Naive thymus-derived CD4-positive, alpha-beta T cell (primary cell): ENCODE measurements at regions not wholly inside any gene's neighbourhood (a gene's known extent, or its start where the extent isn't known, plus 50 kb on each side); places are given as distances from the start of the nearest gene placed in this dataset.

ENCODE experiments used
- ATAC-seq: fragments of 150-1000 bp; cut with Tn5 transposase; 2 replicates; pipeline ENCODE4 v1.10.0; 2021; ENCODE audit warnings: mild to moderate bottlenecking, moderate library complexity
- CTCF ChIA-PET: fragments of 350-600 bp; sonication (Branson Sonifier 250); formaldehyde crosslinking; loops from one replicate; lab custom pipeline; 2021; ENCODE audit warnings: antibody characterized with exemption; lab: Charles Lee
- POLR2A ChIA-PET: fragments of 350-600 bp; sonication (Branson Sonifier 250); formaldehyde crosslinking; loops from one replicate; lab custom pipeline; 2021; ENCODE audit warnings: antibody characterized with exemption, inconsistent platforms; lab: Charles Lee
- DNase-seq, 9 donors: peaks; one replicate each; pipeline versions ENCODE4 v3.0.0 to v3.0.0-alpha.2; 2020 to 2022; ENCODE audit warnings: mixed read lengths in 1 of 9
- H3K27ac ChIP-seq: one replicate; pipeline ENCODE4 v1.7.0; 2013; ENCODE audit warnings: mild to moderate bottlenecking, low read depth, low read length, moderate library complexity
- H3K27me3 ChIP-seq, 2 donors: one replicate each; pipeline ENCODE4 v1.7.0; 2013; ENCODE audit warnings: low read length in 2 of 2, mild to moderate bottlenecking in 2 of 2, moderate library complexity in 2 of 2; ENCODE audit not compliant: control insufficient read depth in 2 of 2, insufficient read depth in 2 of 2
- H3K36me3 ChIP-seq, 3 experiments: 1 replicate in 2 of 3; 2 replicates in 1 of 3; pipeline ENCODE4 v1.7.0; 2013; ENCODE audit warnings: low read length in 3 of 3, mild to moderate bottlenecking in 3 of 3, moderate library complexity in 1 of 3; ENCODE audit not compliant: insufficient read depth in 3 of 3, control insufficient read depth in 2 of 3
- H3K4me1 ChIP-seq, 2 donors: one replicate each; pipeline ENCODE4 v1.7.0; 2013; ENCODE audit warnings: low read length in 2 of 2, mild to moderate bottlenecking in 2 of 2, moderate library complexity in 1 of 2; ENCODE audit not compliant: control insufficient read depth in 2 of 2, insufficient read depth in 2 of 2
- H3K4me3 ChIP-seq: 2 replicates; pipeline ENCODE4 v1.7.0; 2013; ENCODE audit warnings: mild to moderate bottlenecking, low read length
- H3K9me3 ChIP-seq, 3 experiments: 1 replicate in 2 of 3; 2 replicates in 1 of 3; pipeline ENCODE4 v1.7.0; 2013; ENCODE audit warnings: low read length in 3 of 3; ENCODE audit not compliant: control insufficient read depth in 2 of 3
- H3K27ac Mint-ChIP-seq, 9 donors: one replicate each; pipeline ENCODE4 v1.8.0; 2020 to 2022; ENCODE audit warnings: mixed read lengths in 9 of 9, mild to moderate bottlenecking in 8 of 9, moderate library complexity in 5 of 9, inconsistent platforms in 2 of 9
- H3K27me3 Mint-ChIP-seq, 5 donors: one replicate each; pipeline ENCODE4 v1.8.0; 2021 to 2022; ENCODE audit warnings: mixed read lengths in 5 of 5, mild to moderate bottlenecking in 1 of 5
- H3K36me3 Mint-ChIP-seq, 5 donors: one replicate each; pipeline ENCODE4 v1.8.0; 2020 to 2022; ENCODE audit warnings: mixed read lengths in 5 of 5, mild to moderate bottlenecking in 3 of 5, inconsistent platforms in 1 of 5
- H3K4me1 Mint-ChIP-seq, 7 donors: one replicate each; pipeline ENCODE4 v1.8.0; 2020 to 2022; ENCODE audit warnings: mixed read lengths in 7 of 7, mild to moderate bottlenecking in 3 of 7, inconsistent platforms in 1 of 7
- H3K4me3 Mint-ChIP-seq, 10 donors: one replicate each; pipeline ENCODE4 v1.8.0; 2020 to 2022; ENCODE audit warnings: mild to moderate bottlenecking in 10 of 10, mixed read lengths in 10 of 10, moderate library complexity in 6 of 10, inconsistent platforms in 2 of 10
- H3K9me3 Mint-ChIP-seq, 11 donors: one replicate each; pipeline ENCODE4 v1.8.0; 2020 to 2022; ENCODE audit warnings: mixed read lengths in 11 of 11, mild to moderate bottlenecking in 4 of 11, inconsistent platforms in 1 of 11, moderate library complexity in 1 of 11
- intact Hi-C, 2 donors: fragments of 100-400 bp; cut with micrococcal nuclease; formaldehyde crosslinking; loops; one replicate each; pipeline ENCODE4 v1.15.1; 2023

- no peaks in the 10 kb centered on the region for H3K36me3 ChIP-seq
- Mint-ChIP-seq H3K27ac (no peak overlapping the region), H3K4me1 (no peaks in the 10 kb centered on the region), H3K4me3 (no peak overlapping the region), H3K27me3 (peaks cover 0 to 11% (median 7%) of the 10 kb centered on the region in 5 donors), H3K9me3 (no peaks in the 10 kb centered on the region), H3K36me3 (no peaks in the 10 kb centered on the region)
- ChIA-PET POLR2A (no interaction called here), CTCF (interaction anchor here (0.7 kb wide), 1 partner anchor 71 kb away, joined by 3 read pairs; no protein-coding TSS in a partner anchor)
- ATAC-seq (no peak), DNase-seq (no peak)
- H3K4me1 ChIP-seq: no peaks in the 10 kb centered on the region
- intact Hi-C loops: no loop called here
- H3K4me3 ChIP-seq: no peak overlapping the region
- no peak overlapping the region for H3K27ac ChIP-seq
- no peaks in the 10 kb centered on the region for H3K9me3 ChIP-seq
- no peaks in the 10 kb centered on the region for H3K27me3 ChIP-seq
Measured at GRCh38 chr5:91635950-91636734, 253.0 kb upstream of the ARRDC3 start.

GRCh38 chr5:91632871-91633270, 249.8 kb upstream of the ARRDC3 start:
- Histone ChIP-seq H3K9me3 (no peaks in the 10 kb centered on the region), H3K4me1 (no peaks in the 10 kb centered on the region), H3K4me3 (no peak overlapping the region), H3K27ac (no peak overlapping the region), H3K36me3 (no peaks in the 10 kb centered on the region), H3K27me3 (no peaks in the 10 kb centered on the region)
- no peak for DNase-seq
- Mint-ChIP-seq H3K36me3 (no peaks in the 10 kb centered on the region), H3K4me3 (no peak overlapping the region), H3K9me3 (no peaks in the 10 kb centered on the region), H3K27me3 (peaks cover 0 to 13% (median 4%) of the 10 kb centered on the region in 5 donors), H3K27ac (no peak overlapping the region), H3K4me1 (no peaks in the 10 kb centered on the region)
- POLR2A ChIA-PET: no interaction called here
- no peak for ATAC-seq
- CTCF ChIA-PET: no interaction called here
- intact Hi-C loops: no loop called here

GRCh38 chr5:91611746-91612145, 228.6 kb upstream of the ARRDC3 start:
- Histone ChIP-seq H3K9me3 (no peaks in the 10 kb centered on the region), H3K4me1 (no peaks in the 10 kb centered on the region), H3K27me3 (peaks cover 0 to 4% of the 10 kb centered on the region in 2 donors), H3K27ac (no peak overlapping the region), H3K4me3 (no peak overlapping the region), H3K36me3 (no peaks in the 10 kb centered on the region)
- Mint-ChIP-seq H3K36me3 (no peaks in the 10 kb centered on the region), H3K27ac (no peak overlapping the region), H3K4me3 (no peak overlapping the region), H3K9me3 (peaks cover 0 to 2% (median 0%) of the 10 kb centered on the region in 11 donors), H3K27me3 (no peaks in the 10 kb centered on the region), H3K4me1 (no peaks in the 10 kb centered on the region)
- ChIA-PET CTCF (no interaction called here), POLR2A (no interaction called here)
- ATAC-seq (no peak), DNase-seq (no peak)
- intact Hi-C loops: no loop called here

GRCh38 chr5:91607675-91608074, 224.6 kb upstream of the ARRDC3 start:
- no peaks in the 10 kb centered on the region for H3K4me1 ChIP-seq
- H3K27ac ChIP-seq: no peak overlapping the region
- H3K9me3 ChIP-seq: no peaks in the 10 kb centered on the region
- DNase-seq (no peak), ATAC-seq (no peak)
- H3K36me3 ChIP-seq: no peaks in the 10 kb centered on the region
- CTCF ChIA-PET: no interaction called here
- H3K27me3 ChIP-seq: no peaks in the 10 kb centered on the region
- Mint-ChIP-seq H3K9me3 (peaks cover 0 to 2% (median 0%) of the 10 kb centered on the region in 11 donors), H3K27me3 (peaks cover 0 to 5% (median 3%) of the 10 kb centered on the region in 5 donors), H3K4me1 (no peaks in the 10 kb centered on the region), H3K36me3 (no peaks in the 10 kb centered on the region), H3K4me3 (no peak overlapping the region), H3K27ac (no peak overlapping the region)
- no peak overlapping the region for H3K4me3 ChIP-seq
- POLR2A ChIA-PET: no interaction called here
- intact Hi-C loops: no loop called here

GRCh38 chr5:91599863-91600262, 216.7 kb upstream of the ARRDC3 start:
- ATAC-seq: no peak
- peaks cover 0 to 3% (median 0%) of the 10 kb centered on the region in 5 donors for H3K36me3 Mint-ChIP-seq
- no peaks in the 10 kb centered on the region for H3K9me3 ChIP-seq
- POLR2A ChIA-PET: no interaction called here
- H3K27ac Mint-ChIP-seq: no peak overlapping the region
- no peaks in the 10 kb centered on the region for H3K4me1 ChIP-seq
- intact Hi-C loops: no loop called here
- peaks cover 0 to 16% (median 10%) of the 10 kb centered on the region in 11 donors for H3K9me3 Mint-ChIP-seq
- H3K36me3 ChIP-seq: no peaks in the 10 kb centered on the region
- H3K4me3 ChIP-seq: no peak overlapping the region
- no peak overlapping the region for H3K27ac ChIP-seq
- CTCF ChIA-PET: no interaction called here
- H3K27me3 ChIP-seq: no peaks in the 10 kb centered on the region
- no peaks in the 10 kb centered on the region for H3K4me1 Mint-ChIP-seq
- H3K27me3 Mint-ChIP-seq: peaks cover 0 to 13% (median 5%) of the 10 kb centered on the region in 5 donors
- H3K4me3 Mint-ChIP-seq: no peak overlapping the region
- DNase-seq: no peak

GRCh38 chr5:91598216-91598615, 215.1 kb upstream of the ARRDC3 start:
- DNase-seq (no peak), ATAC-seq (no peak)
- peaks cover 0 to 3% (median 0%) of the 10 kb centered on the region in 5 donors for H3K36me3 Mint-ChIP-seq
- Histone ChIP-seq H3K27me3 (no peaks in the 10 kb centered on the region), H3K27ac (no peak overlapping the region), H3K4me1 (no peaks in the 10 kb centered on the region), H3K4me3 (no peak overlapping the region), H3K36me3 (no peaks in the 10 kb centered on the region), H3K9me3 (peaks cover 0 to 6% (median 0%) of the 10 kb centered on the region in 3 experiments)
- peaks cover 0 to 9% (median 0%) of the 10 kb centered on the region in 5 donors for H3K27me3 Mint-ChIP-seq
- peaks cover 2 to 30% (median 13%) of the 10 kb centered on the region in 11 donors for H3K9me3 Mint-ChIP-seq
- intact Hi-C loops: no loop called here
- H3K27ac Mint-ChIP-seq: no peak overlapping the region
- no peaks in the 10 kb centered on the region for H3K4me1 Mint-ChIP-seq
- ChIA-PET CTCF (no interaction called here), POLR2A (no interaction called here)
- no peak overlapping the region for H3K4me3 Mint-ChIP-seq

- no peaks in the 10 kb centered on the region for H3K4me1 ChIP-seq
Measured at GRCh38 chr5:91595424-91595823, 212.3 kb upstream of the ARRDC3 start.

More at GRCh38 chr5:91595424-91595823, 212.3 kb upstream of the ARRDC3 start:
- Histone ChIP-seq H3K27ac (no peak overlapping the region), H3K27me3 (no peaks in the 10 kb centered on the region), H3K36me3 (no peaks in the 10 kb centered on the region), H3K9me3 (peaks cover 0 to 6% (median 0%) of the 10 kb centered on the region in 3 experiments), H3K4me3 (no peak overlapping the region)
- Mint-ChIP-seq H3K9me3 (peaks cover 5 to 53% (median 21%) of the 10 kb centered on the region in 11 donors), H3K4me1 (no peaks in the 10 kb centered on the region), H3K36me3 (peaks cover 0 to 3% (median 0%) of the 10 kb centered on the region in 5 donors), H3K27me3 (peaks cover 0 to 5% (median 0%) of the 10 kb centered on the region in 5 donors), H3K4me3 (no peak overlapping the region), H3K27ac (no peak overlapping the region)
- DNase-seq (no peak), ATAC-seq (no peak)
- ChIA-PET POLR2A (no interaction called here), CTCF (interaction anchor here (0.8 kb wide), 1 partner anchor 17 kb away, joined by 3 read pairs; no protein-coding TSS in a partner anchor)
- intact Hi-C loops: no loop called here
